ENCODE measurements at regions not wholly inside any gene's neighbourhood (a gene's known extent, or its start where the extent isn't known, plus 50 kb on each side); places are given as distances from the start of the nearest gene placed in this dataset.

- CTCF ChIA-PET = interaction anchor here (0.6 to 0.7 kb wide), 4 partner anchors 10 to 127 kb away, joined by 3 to 10 read pairs (median 4); no protein-coding TSS in a partner anchor
- ATAC-seq (replicated peaks in 1 of 4) (no peak), DNase-seq (no peak)
- Mint-ChIP-seq H3K27me3 (peaks cover 8 to 13% of the 10 kb centered on the region in 2 donors), H3K9me3 (no peaks in the 10 kb centered on the region), H3K36me3 (no peaks in the 10 kb centered on the region), H3K4me3 (no peak overlapping the region), H3K27ac (no peak overlapping the region), H3K4me1 (peaks cover 0 to 7% (median 3%) of the 10 kb centered on the region in 3 donors)
- no peaks in the 10 kb centered on the region for H3K9me3 ChIP-seq
- H3K4me3 ChIP-seq (ENCODE audit: control insufficient read depth in 1 of 2, extremely low read depth in 1 of 2, low read length in 1 of 2) = no peak overlapping the region
- H3K4me1 ChIP-seq (ENCODE audit: control insufficient read depth in 1 of 2, extremely low read depth in 1 of 2, insufficient read depth in 2 of 2, low read length in 2 of 2) = peaks cover 0 to 2% of the 10 kb centered on the region in 2 experiments
- H3K27me3 ChIP-seq (replicated peaks in 1 of 2; ENCODE audit: control insufficient read depth in 2 of 2, extremely low read depth in 1 of 2, insufficient read depth in 2 of 2, low read length in 1 of 2) = peaks cover 0 to 6% of the 10 kb centered on the region in 2 experiments
- no CpG with 5 or more reads among the region's 7 CpGs for WGBS (ENCODE audit: insufficient coverage)
- no peaks in the 10 kb centered on the region for H3K36me3 ChIP-seq (ENCODE audit: control insufficient read depth in 2 of 2, extremely low read depth in 1 of 2, insufficient read depth in 1 of 2, low read length in 1 of 2)
- no peak overlapping the region for H3K27ac ChIP-seq (ENCODE audit: low read length)
- POLR2A ChIA-PET = no interaction called here
Observed at GRCh38 chr7:25384788-25385505, 156.7 kb upstream of the NPVF start.

GRCh38 chr7:25385506-25386136, 157.3 kb upstream of the NPVF start:
- CTCF ChIA-PET = interaction anchor here (0.6 to 0.7 kb wide), 3 partner anchors 9 to 338 kb away, joined by 3 to 10 read pairs (median 4); no protein-coding TSS in a partner anchor
- POLR2A ChIA-PET = no interaction called here
- H3K9me3 Mint-ChIP-seq = no peaks in the 10 kb centered on the region
- DNase-seq (no peak), ATAC-seq (replicated peaks in 1 of 4) (no peak)
- no peak overlapping the region for H3K4me3 Mint-ChIP-seq
- no peak overlapping the region for H3K4me3 ChIP-seq (ENCODE audit: control insufficient read depth in 1 of 2, extremely low read depth in 1 of 2, low read length in 1 of 2)
- H3K36me3 ChIP-seq (ENCODE audit: control insufficient read depth in 2 of 2, extremely low read depth in 1 of 2, insufficient read depth in 1 of 2, low read length in 1 of 2) = no peaks in the 10 kb centered on the region
- no peaks in the 10 kb centered on the region for H3K36me3 Mint-ChIP-seq
- H3K27me3 ChIP-seq (replicated peaks in 1 of 2; ENCODE audit: control insufficient read depth in 2 of 2, extremely low read depth in 1 of 2, insufficient read depth in 2 of 2, low read length in 1 of 2) = peaks cover 0 to 6% of the 10 kb centered on the region in 2 experiments
- H3K9me3 ChIP-seq = no peaks in the 10 kb centered on the region
- H3K4me1 Mint-ChIP-seq = peaks cover 0 to 7% (median 3%) of the 10 kb centered on the region in 3 donors
- 79% methylated on average over 9 of the region's 10 CpGs for WGBS (ENCODE audit: insufficient coverage)
- no peak overlapping the region for H3K27ac ChIP-seq (ENCODE audit: low read length)
- H3K27ac Mint-ChIP-seq = no peak overlapping the region
- H3K27me3 Mint-ChIP-seq = peaks cover 9 to 14% of the 10 kb centered on the region in 2 donors
- peaks cover 0 to 2% of the 10 kb centered on the region in 2 experiments for H3K4me1 ChIP-seq (ENCODE audit: control insufficient read depth in 1 of 2, extremely low read depth in 1 of 2, insufficient read depth in 2 of 2, low read length in 2 of 2)

GRCh38 chr7:25386311-25386744, 158.0 kb upstream of the NPVF start:
- H3K27me3 ChIP-seq (replicated peaks in 1 of 2; ENCODE audit: control insufficient read depth in 2 of 2, extremely low read depth in 1 of 2, insufficient read depth in 2 of 2, low read length in 1 of 2) = peaks cover 0 to 6% of the 10 kb centered on the region in 2 experiments
- no peak for ATAC-seq (replicated peaks in 1 of 4)
- no peak for DNase-seq
- Mint-ChIP-seq H3K27ac (no peak overlapping the region), H3K27me3 (peaks cover 9 to 12% of the 10 kb centered on the region in 2 donors), H3K4me3 (no peak overlapping the region), H3K4me1 (peaks cover 0 to 7% (median 3%) of the 10 kb centered on the region in 3 donors), H3K9me3 (no peaks in the 10 kb centered on the region), H3K36me3 (no peaks in the 10 kb centered on the region)
- H3K36me3 ChIP-seq (ENCODE audit: control insufficient read depth in 2 of 2, extremely low read depth in 1 of 2, insufficient read depth in 1 of 2, low read length in 1 of 2) = no peaks in the 10 kb centered on the region
- ChIA-PET CTCF (interaction anchor here in 1 of 2 donors (0.6 to 1.1 kb wide), 3 partner anchors 126 to 337 kb away, joined by 3 to 4 read pairs (median 4); no protein-coding TSS in a partner anchor), POLR2A (no interaction called here)
- no peaks in the 10 kb centered on the region for H3K9me3 ChIP-seq
- H3K27ac ChIP-seq (ENCODE audit: low read length) = no peak overlapping the region
- no peak overlapping the region for H3K4me3 ChIP-seq (ENCODE audit: control insufficient read depth in 1 of 2, extremely low read depth in 1 of 2, low read length in 1 of 2)
- H3K4me1 ChIP-seq (ENCODE audit: control insufficient read depth in 1 of 2, extremely low read depth in 1 of 2, insufficient read depth in 2 of 2, low read length in 2 of 2) = peaks cover 0 to 2% of the 10 kb centered on the region in 2 experiments
- no CpG with 5 or more reads among the region's 6 CpGs for WGBS (ENCODE audit: insufficient coverage)

- H3K9me3 Mint-ChIP-seq = no peaks in the 10 kb centered on the region
- Histone ChIP-seq H3K9me3 (no peaks in the 10 kb centered on the region), H3K27me3 (replicated peaks in 1 of 2; ENCODE audit: control insufficient read depth in 2 of 2, extremely low read depth in 1 of 2, insufficient read depth in 2 of 2, low read length in 1 of 2) (peaks cover 0 to 4% of the 10 kb centered on the region in 2 experiments), H3K36me3 (ENCODE audit: control insufficient read depth in 2 of 2, extremely low read depth in 1 of 2, insufficient read depth in 1 of 2, low read length in 1 of 2) (no peaks in the 10 kb centered on the region), H3K4me1 (ENCODE audit: control insufficient read depth in 1 of 2, extremely low read depth in 1 of 2, insufficient read depth in 2 of 2, low read length in 2 of 2) (peaks cover 0 to 2% of the 10 kb centered on the region in 2 experiments), H3K4me3 (ENCODE audit: control insufficient read depth in 1 of 2, extremely low read depth in 1 of 2, low read length in 1 of 2) (no peak overlapping the region), H3K27ac (ENCODE audit: low read length) (no peak overlapping the region)
- POLR2A ChIA-PET = interaction anchor here in 1 of 2 donors (1.2 kb wide), 1 partner anchor 129 kb away, joined by 3 read pairs; no protein-coding TSS in a partner anchor
- no peak overlapping the region for H3K4me3 Mint-ChIP-seq
- no peak overlapping the region for H3K27ac Mint-ChIP-seq
- ATAC-seq (replicated peaks in 1 of 4) (no peak), DNase-seq (no peak)
- no peaks in the 10 kb centered on the region for H3K36me3 Mint-ChIP-seq
- WGBS (ENCODE audit: insufficient coverage) = no CpG with 5 or more reads among the region's 2 CpGs
- CTCF ChIA-PET = interaction anchor here (0.6 to 5.7 kb wide), 5 partner anchors 34 to 133 kb away, joined by 3 to 51 read pairs (median 3); no protein-coding TSS in a partner anchor
- H3K27me3 Mint-ChIP-seq = peaks cover 5 to 12% of the 10 kb centered on the region in 2 donors
- H3K4me1 Mint-ChIP-seq = peaks cover 0 to 7% (median 4%) of the 10 kb centered on the region in 3 donors
Observed at GRCh38 chr7:25388681-25389080, 160.4 kb upstream of the NPVF start.

GRCh38 chr7:25389489-25390106, 161.3 kb upstream of the NPVF start:
- Mint-ChIP-seq H3K27ac (no peak overlapping the region), H3K36me3 (no peaks in the 10 kb centered on the region), H3K27me3 (peaks cover 5 to 10% of the 10 kb centered on the region in 2 donors), H3K4me1 (peaks cover 0 to 7% (median 4%) of the 10 kb centered on the region in 3 donors), H3K9me3 (no peaks in the 10 kb centered on the region), H3K4me3 (no peak overlapping the region)
- DNase-seq = peak in 5 of 35 experiments; percentile 1 to 67 (median 11)
- ChIA-PET CTCF (interaction anchor here (0.6 to 5.7 kb wide), 10 partner anchors 33 to 177 kb away, joined by 3 to 51 read pairs (median 4); no protein-coding TSS in a partner anchor), POLR2A (interaction anchor here in 1 of 2 donors (0.6 to 1.2 kb wide), 2 partner anchors 130 to 176 kb away, joined by 3 read pairs; no protein-coding TSS in a partner anchor)
- Histone ChIP-seq H3K4me1 (ENCODE audit: control insufficient read depth in 1 of 2, extremely low read depth in 1 of 2, insufficient read depth in 2 of 2, low read length in 2 of 2) (no peaks in the 10 kb centered on the region), H3K9me3 (no peaks in the 10 kb centered on the region), H3K4me3 (ENCODE audit: control insufficient read depth in 1 of 2, extremely low read depth in 1 of 2, low read length in 1 of 2) (no peak overlapping the region), H3K36me3 (ENCODE audit: control insufficient read depth in 2 of 2, extremely low read depth in 1 of 2, insufficient read depth in 1 of 2, low read length in 1 of 2) (no peaks in the 10 kb centered on the region), H3K27me3 (replicated peaks in 1 of 2; ENCODE audit: control insufficient read depth in 2 of 2, extremely low read depth in 1 of 2, insufficient read depth in 2 of 2, low read length in 1 of 2) (peaks cover 0 to 4% of the 10 kb centered on the region in 2 experiments), H3K27ac (ENCODE audit: low read length) (no peak overlapping the region)
- WGBS (ENCODE audit: insufficient coverage) = 18% methylated on average over 2 of the region's 8 CpGs
- peak in 2 of 4 experiments; percentile 31 to 58 for ATAC-seq (replicated peaks in 1 of 4)
